Left ventricle myocardium superior (tissue), 1 donor: ENCODE measurements at regions not wholly inside any gene's neighbourhood (a gene's known extent, or its start where the extent isn't known, plus 50 kb on each side); places are given as distances from the start of the nearest gene placed in this dataset.
"Not testable (repeated sequence)": the region's sequence is repeated elsewhere in the genome, so short reads cannot be mapped to it uniquely, and the experiment has no call there.

ENCODE experiments used
- ATAC-seq: fragments of 200-7000 bp; cut with Tn5 transposase; one replicate; pipeline ENCODE4 v1.9.1; 2020; ENCODE audit warnings: mild to moderate bottlenecking, moderate library complexity
- DNase-seq: peaks from one replicate; pipeline ENCODE4 v3.0.0-alpha.2; 2020
- intact Hi-C: fragments of 100-400 bp; cut with micrococcal nuclease; formaldehyde crosslinking; loops from one replicate; pipeline ENCODE4 v1.11.0; 2022
- donor health status: DM: no; HTN: yes; CAD: no; lungs with severe emphysema.

- DNase-seq: no peak
- no peak for ATAC-seq
- intact Hi-C loops: no loop called here
Observed at GRCh38 chr5:28390341-28390740, 1352.0 kb upstream of the CDH9 start.

- intact Hi-C loops, DNase-seq, ATAC-seq: not testable (repeated sequence)
Observed at GRCh38 chr5:28389727-28390126, 1351.3 kb upstream of the CDH9 start.

DNA sequence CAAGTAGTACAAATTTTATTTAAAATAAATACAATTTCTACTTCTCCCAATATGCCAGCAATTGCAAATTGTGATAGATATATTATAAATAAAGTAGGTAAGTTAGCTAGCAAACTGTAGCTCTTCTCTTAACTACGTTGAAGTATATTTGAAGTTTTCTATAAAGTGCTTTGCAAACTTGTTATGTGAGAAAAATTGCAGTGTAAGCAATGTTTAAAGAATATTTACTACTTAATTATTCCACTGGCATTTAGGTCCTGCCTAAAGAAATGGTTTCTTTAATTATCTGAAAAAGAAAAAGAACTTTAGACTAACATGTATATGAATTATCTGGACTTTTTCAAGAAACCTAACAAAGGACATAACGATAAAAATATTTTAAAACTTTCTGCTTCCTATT is 1350.0 kb upstream of the CDH9 start:
- intact Hi-C loops: no loop called here
- DNase-seq (no peak), ATAC-seq (no peak)

- DNase-seq (no peak), ATAC-seq (no peak)
- intact Hi-C loops: no loop called here
Observed at GRCh38 chr5:28386712-28387111, 1348.3 kb upstream of the CDH9 start.

DNA sequence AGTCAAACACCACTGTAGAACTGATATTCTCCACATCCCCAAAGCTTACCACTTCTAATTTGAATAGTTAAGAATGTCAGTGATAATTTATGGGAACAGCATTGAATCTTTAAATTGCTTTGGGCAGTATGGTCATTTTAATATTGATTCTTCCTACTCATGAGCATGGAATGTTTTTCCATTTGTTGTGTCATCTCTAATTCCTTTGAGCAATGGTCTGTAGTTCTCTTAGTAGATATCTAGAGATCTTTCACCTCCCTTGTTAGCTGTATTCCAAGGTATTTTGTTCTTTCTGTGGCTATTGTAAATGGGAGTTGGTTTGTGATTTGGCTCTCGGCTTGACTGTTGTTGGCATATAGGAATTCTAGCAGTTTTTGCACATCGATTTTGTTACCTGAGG is 1341.8 kb upstream of the CDH9 start:
- intact Hi-C loops: no loop called here
- DNase-seq (no peak), ATAC-seq (no peak)

GRCh38 chr5:28374492-28374967 is 1336.1 kb upstream of the CDH9 start:
- intact Hi-C loops: no loop called here
- DNase-seq (no peak), ATAC-seq (no peak)

DNA sequence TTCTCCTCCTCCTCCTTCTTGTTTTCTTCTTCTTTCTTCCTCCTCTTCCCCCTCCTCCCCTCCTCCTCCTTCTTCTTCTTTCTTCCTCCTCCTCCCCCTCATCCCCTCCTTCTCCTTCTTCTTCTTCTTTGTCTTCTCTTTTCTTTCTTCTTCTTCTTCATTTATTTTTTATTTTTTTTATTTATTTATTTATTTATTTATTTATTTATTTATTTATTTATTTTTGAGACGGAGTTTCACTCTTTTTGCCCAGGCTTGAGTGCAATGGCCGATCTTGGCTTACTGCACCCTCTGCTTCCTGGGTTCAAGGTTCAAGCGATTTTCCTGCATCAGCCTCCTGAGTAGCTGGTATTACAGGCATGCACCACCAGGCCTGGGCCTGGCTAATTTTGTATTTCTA is 1332.5 kb upstream of the CDH9 start:
- DNase-seq (no peak), ATAC-seq (no peak)
- intact Hi-C loops: no loop called here

DNA sequence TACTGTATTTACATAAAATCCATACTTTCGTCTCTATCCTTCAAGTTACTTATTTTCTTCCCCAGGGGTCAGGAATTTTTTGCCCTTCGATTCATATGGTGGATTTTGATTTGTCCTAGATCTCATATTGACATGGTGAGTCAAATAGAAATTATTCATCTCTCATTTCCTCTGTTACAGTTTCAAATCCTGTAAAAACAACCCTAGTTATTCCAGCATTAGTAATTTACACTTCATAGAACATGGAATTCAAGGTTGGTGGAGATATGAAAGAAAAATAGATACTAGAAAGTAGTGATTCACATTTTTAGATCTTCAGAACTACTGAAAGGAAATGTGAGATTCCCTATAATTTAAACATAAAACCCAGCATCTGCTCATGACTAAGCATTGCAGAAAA is 1331.0 kb upstream of the CDH9 start:
- intact Hi-C loops: no loop called here
- ATAC-seq (no peak), DNase-seq (no peak)

DNA sequence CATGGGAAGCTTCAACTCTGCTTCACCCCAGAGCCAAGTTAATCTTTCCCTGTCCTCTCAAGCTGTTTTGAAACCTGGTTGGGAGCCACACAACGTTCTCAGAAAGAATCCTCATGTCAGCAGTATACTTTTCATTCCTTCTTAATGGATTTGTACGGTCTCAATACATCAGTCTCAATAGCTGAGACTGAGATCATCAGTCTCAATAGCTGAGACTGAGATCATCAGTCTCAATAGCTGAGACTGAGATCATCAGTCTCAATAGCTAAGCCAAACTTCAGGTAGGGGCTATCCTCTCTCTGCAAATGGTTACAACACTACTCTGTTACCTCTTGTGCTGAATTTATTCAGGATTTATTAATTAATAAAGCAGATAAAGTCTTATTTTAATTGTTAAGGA is 1317.4 kb upstream of the CDH9 start:
- ATAC-seq (no peak), DNase-seq (no peak)
- intact Hi-C loops: no loop called here

GRCh38 chr5:28346696-28347095 is 1308.3 kb upstream of the CDH9 start:
- DNase-seq: no peak
- no peak for ATAC-seq
- intact Hi-C loops: no loop called here

- ATAC-seq: no peak
- intact Hi-C loops: no loop called here
- no peak for DNase-seq
Observed at GRCh38 chr5:28344836-28345433, 1306.5 kb upstream of the CDH9 start.

DNA sequence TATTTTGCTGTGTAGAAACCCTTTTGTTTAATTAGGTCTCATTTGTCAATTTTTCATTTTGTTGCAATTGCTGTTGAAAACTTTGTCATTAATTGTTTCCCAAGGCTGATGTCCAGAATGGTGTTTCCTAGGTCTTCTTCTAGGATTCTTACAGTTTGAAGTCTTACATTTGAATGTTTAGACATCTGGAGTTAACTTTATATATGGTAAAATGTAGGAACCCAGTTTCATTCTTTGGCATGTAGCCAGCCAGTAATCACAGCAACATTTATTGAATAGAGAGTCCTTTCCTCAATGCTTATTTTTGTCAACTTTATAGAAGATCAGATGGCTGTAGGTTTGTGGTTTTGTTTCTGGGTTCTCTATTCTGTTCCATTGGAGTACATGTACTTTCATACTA is 1290.8 kb upstream of the CDH9 start:
- DNase-seq: no peak
- intact Hi-C loops: no loop called here
- ATAC-seq: no peak

DNA sequence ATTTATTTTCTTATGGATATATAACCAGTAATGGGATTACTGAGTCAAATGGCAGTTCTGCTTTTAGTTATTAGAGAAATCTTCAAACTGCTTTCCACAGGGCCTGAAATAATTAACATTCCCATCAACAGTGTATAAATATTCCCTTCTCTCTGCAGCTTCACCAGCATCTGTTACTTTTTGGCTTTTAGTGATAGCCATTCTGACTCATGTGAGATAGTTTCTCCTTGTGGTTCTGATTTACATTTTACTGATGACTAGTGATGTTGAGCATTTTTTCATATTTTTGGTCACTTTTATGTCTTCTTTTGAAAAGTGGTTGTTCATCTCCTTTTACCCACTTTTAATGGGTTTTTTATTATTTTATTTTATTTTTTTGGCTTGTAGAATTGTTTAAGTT is 1290.3 kb upstream of the CDH9 start:
- ATAC-seq: no peak
- DNase-seq: no peak

GRCh38 chr5:28324174-28324573 is 1285.8 kb upstream of the CDH9 start:
- DNase-seq: no peak
- no peak for ATAC-seq
- intact Hi-C loops: no loop called here

More for the DNA sequence above, 1290.3 kb upstream of the CDH9 start:
- intact Hi-C loops: no loop called here

- DNase-seq (no peak), ATAC-seq (no peak)
- intact Hi-C loops: no loop called here
Observed at GRCh38 chr5:28313953-28314352, 1275.6 kb upstream of the CDH9 start.

DNA sequence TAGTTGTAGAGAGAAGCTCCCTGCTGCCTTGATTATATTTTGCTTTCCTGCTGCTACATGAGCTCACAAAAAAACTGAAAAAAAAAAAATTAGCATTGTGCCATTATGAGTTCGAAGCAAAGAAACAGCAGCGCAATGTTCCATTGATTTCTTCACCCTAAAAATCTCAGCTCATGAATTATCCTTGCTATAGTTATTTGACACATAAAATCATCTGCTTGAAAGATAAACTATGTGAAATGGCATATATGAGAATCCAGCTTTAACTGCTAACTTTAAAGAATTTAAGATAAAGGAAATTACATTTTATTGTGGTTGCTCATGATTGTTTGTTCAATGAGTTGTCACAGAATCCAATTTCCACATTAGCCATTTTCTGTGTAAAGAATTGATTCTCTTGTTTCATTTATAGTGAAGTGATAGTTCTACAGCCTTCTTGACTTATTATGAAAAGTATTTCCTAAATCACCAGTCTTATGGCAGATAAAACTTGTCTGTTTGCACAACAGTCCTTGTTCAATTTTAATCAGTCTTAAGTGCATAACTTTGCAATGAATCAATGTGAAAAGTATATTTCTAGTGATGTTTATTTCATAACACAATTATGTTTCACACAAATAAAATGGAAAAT is 1275.0 kb upstream of the CDH9 start:
- intact Hi-C loops: no loop called here
- no peak for DNase-seq
- ATAC-seq: no peak

DNA sequence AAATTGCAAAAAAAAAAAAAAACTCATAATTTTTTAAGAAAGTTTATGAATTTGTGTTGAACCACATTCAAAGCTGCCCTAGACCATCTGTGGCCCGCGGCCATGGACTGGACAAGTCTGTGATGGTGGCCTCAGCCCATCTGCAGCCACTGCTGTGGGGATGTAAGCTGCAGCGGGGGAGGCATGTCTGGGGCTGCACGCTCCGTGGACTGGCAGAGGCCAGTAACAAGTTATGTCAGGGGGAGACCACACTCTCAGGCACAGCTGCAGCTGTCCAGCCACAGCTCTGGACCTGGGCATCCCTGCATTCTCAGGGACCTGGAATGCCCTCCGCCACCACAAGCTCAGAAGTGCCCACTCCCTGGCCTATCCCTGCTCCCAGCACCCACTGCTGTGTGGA is 1272.3 kb upstream of the CDH9 start:
- DNase-seq (no peak), ATAC-seq (no peak)
- intact Hi-C loops: no loop called here

- intact Hi-C loops: no loop called here
- no peak for ATAC-seq
- DNase-seq: no peak
Observed at GRCh38 chr5:28305891-28306290, 1267.5 kb upstream of the CDH9 start.

- ATAC-seq (no peak), DNase-seq (no peak)
- intact Hi-C loops: no loop called here
Observed at GRCh38 chr5:28301712-28302111, 1263.3 kb upstream of the CDH9 start.

GRCh38 chr5:28296254-28297013 is 1258.0 kb upstream of the CDH9 start:
- DNase-seq (no peak), ATAC-seq (no peak)
- intact Hi-C loops: no loop called here

- ATAC-seq, DNase-seq, intact Hi-C loops: not testable (repeated sequence)
Observed at GRCh38 chr5:28287021-28287420, 1248.6 kb upstream of the CDH9 start.
